GM12878 (cell line): ENCODE measurements at regions not wholly inside any gene's neighbourhood (a gene's known extent, or its start where the extent isn't known, plus 50 kb on each side); places are given as distances from the start of the nearest gene placed in this dataset.

ENCODE experiments used
- EGR1 ChIP-seq, 2 experiments: IDR thresholded peaks; 1 replicate in 1 of 2; 2 replicates in 1 of 2; pipeline ENCODE4 v1.6.1; 2011 to 2012; ENCODE audit warnings: low read depth in 2 of 2, low read length in 2 of 2, borderline replicate concordance in 1 of 2, mild to moderate bottlenecking in 1 of 2, moderate library complexity in 1 of 2
- MAX ChIP-seq: IDR thresholded peaks from 2 replicates; pipeline ENCODE4 v1.6.1; 2012; ENCODE audit warnings: low read depth, low read length, improper control_type of control experiment
- MYC ChIP-seq: IDR thresholded peaks from 2 replicates; pipeline ENCODE4 v1.6.1; 2011; ENCODE audit warnings: mild to moderate bottlenecking, low read length, moderate library complexity, inconsistent platforms; ENCODE audit not compliant: insufficient read depth, insufficient replicate concordance, insufficient read length, severe bottlenecking
- POLR2A ChIP-seq: IDR thresholded peaks from 2 replicates; pipeline ENCODE4 v1.6.1; 2011; ENCODE audit warnings: low read depth, mild to moderate bottlenecking, low read length
- POLR2AphosphoS5 ChIP-seq: IDR thresholded peaks from 2 replicates; pipeline ENCODE4 v1.6.1; 2011; ENCODE audit warnings: mild to moderate bottlenecking, low read length, inconsistent platforms
- TF ChIP-seq, protein P1 (sequence below), 3 experiments: IDR thresholded peaks in 2 of 3; conservative IDR thresholded peaks in 1 of 3; 2 replicates each; pipeline ENCODE4 v1.5.1; 2011; ENCODE audit warnings: low read depth in 3 of 3, low read length in 3 of 3, mild to moderate bottlenecking in 3 of 3, control low read depth in 2 of 3, moderate library complexity in 2 of 3, inconsistent platforms in 1 of 3, mixed read lengths in 1 of 3; ENCODE audit not compliant: control insufficient read depth in 2 of 3, insufficient read depth in 1 of 3; ENCODE audit errors: extremely low read depth in 1 of 3
- TF ChIP-seq, protein P2 (sequence below): fragments of 450-650 bp; IDR thresholded peaks from 2 replicates; pipeline ENCODE4 v1.6.1; 2016; ENCODE audit warnings: mild to moderate bottlenecking

DNA sequence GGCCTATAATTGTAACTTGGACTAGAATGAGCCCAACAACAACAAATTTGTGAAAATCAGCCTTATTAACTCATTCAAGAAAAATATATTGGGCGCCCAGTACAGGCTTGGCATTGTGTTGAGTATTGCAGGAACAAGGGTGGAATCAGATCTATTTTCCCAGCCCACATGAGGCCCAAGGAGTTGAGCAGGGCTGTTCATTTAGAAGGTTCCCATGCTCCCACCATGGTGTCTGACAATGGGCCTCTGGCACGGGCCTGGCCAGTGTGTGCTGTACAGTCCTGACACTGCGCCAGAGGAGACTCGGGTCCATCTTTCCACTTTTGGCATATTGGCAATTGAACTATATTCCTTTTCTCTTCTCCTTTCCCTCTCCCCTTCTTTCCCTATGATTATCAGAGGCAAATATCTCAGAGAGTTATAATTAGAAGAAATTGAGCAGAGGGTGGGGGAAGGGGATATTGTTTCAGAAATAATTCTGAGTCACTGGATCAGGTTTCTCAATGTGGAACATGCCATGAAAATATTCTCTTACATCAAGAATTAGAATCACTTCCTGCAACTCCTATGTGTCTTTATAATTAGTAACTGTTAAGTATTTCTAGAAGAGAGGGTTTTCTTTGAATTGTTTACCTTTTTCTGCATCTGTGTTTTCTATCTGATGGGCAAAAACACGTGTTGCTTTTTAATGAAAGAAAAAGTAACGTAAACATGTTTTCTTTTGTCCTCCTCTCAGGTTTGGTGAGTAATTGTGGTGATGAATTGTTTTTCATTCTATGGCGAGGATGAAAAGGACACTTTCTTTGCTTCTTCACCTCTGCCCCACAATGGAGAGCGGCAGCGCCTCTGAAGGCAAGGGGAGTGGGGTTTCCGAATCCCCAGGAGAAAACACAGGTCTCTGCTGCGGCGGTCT is 209.4 kb downstream of the FOXA2 start:
- no peak for TF ChIP-seq POLR2A
- no peak for TF ChIP-seq POLR2AphosphoS5
- no peak for TF ChIP-seq MAX
- TF ChIP-seq, protein P1, sequence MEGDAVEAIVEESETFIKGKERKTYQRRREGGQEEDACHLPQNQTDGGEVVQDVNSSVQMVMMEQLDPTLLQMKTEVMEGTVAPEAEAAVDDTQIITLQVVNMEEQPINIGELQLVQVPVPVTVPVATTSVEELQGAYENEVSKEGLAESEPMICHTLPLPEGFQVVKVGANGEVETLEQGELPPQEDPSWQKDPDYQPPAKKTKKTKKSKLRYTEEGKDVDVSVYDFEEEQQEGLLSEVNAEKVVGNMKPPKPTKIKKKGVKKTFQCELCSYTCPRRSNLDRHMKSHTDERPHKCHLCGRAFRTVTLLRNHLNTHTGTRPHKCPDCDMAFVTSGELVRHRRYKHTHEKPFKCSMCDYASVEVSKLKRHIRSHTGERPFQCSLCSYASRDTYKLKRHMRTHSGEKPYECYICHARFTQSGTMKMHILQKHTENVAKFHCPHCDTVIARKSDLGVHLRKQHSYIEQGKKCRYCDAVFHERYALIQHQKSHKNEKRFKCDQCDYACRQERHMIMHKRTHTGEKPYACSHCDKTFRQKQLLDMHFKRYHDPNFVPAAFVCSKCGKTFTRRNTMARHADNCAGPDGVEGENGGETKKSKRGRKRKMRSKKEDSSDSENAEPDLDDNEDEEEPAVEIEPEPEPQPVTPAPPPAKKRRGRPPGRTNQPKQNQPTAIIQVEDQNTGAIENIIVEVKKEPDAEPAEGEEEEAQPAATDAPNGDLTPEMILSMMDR (IDR thresholded peaks at IDR 0.05 in 2 of 3, conservative IDR thresholded peaks at IDR 0.05 in 1 of 3; ENCODE audit: control insufficient read depth in 2 of 3, extremely low read depth in 1 of 3, insufficient read depth in 1 of 3, low read depth in 3 of 3, low read length in 3 of 3): no peak
- TF ChIP-seq, protein P2, sequence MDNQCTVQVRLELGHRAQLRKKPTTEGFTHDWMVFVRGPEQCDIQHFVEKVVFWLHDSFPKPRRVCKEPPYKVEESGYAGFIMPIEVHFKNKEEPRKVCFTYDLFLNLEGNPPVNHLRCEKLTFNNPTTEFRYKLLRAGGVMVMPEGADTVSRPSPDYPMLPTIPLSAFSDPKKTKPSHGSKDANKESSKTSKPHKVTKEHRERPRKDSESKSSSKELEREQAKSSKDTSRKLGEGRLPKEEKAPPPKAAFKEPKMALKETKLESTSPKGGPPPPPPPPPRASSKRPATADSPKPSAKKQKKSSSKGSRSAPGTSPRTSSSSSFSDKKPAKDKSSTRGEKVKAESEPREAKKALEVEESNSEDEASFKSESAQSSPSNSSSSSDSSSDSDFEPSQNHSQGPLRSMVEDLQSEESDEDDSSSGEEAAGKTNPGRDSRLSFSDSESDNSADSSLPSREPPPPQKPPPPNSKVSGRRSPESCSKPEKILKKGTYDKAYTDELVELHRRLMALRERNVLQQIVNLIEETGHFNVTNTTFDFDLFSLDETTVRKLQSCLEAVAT: no peak
- no peak for TF ChIP-seq MYC
- TF ChIP-seq EGR1 (IDR thresholded peaks at IDR 0.05; ENCODE audit: borderline replicate concordance in 1 of 2, low read depth in 2 of 2, low read length in 2 of 2): no peak
